Endothelial cell of umbilical vein (primary cell): ENCODE measurements at regions not wholly inside any gene's neighbourhood (a gene's known extent, or its start where the extent isn't known, plus 50 kb on each side); places are given as distances from the start of the nearest gene placed in this dataset.

Experiments
- BruUV-seq: library from RNA; stranded (reverse); fragments of 400-500 nt; replicated peaks from 2 replicates; lab custom pipeline; 2021; lab: Mats Ljungman, UMichigan
- CTCF ChIA-PET: fragments of 300-600, 350-600 bp; sonication (Branson Sonifier 250); formaldehyde crosslinking; loops from one replicate; lab custom pipeline; 2021; ENCODE audit warnings: antibody characterized with exemption, inconsistent platforms; lab: Charles Lee
- POLR2A ChIA-PET: fragments of 300-600, 350-600 bp; sonication (Branson Sonifier 250); formaldehyde crosslinking; loops from one replicate; lab custom pipeline; 2021; ENCODE audit warnings: antibody characterized with exemption, inconsistent platforms; lab: Charles Lee
- DNase-seq: peaks from one replicate; pipeline ENCODE4 v3.0.0-alpha.2; 2011; ENCODE audit warnings: low read depth, low spot score
- FAIRE-seq: peaks from 2 replicates; lab custom pipeline; 2011; peaks lifted over from hg19 to GRCh38; lab: Jason Lieb, UNC
- H2AFZ ChIP-seq: 2 replicates; pipeline ENCODE4 v1.6.0; 2012; ENCODE audit warnings: low read depth, low read length, control low read depth, inconsistent platforms
- H3K27ac ChIP-seq: 2 replicates; pipeline ENCODE4 v1.5.1; 2011; ENCODE audit warnings: low read depth, mild to moderate bottlenecking, control low read depth, low read length, moderate library complexity; ENCODE audit not compliant: insufficient read depth
- H3K27me3 ChIP-seq, 2 experiments: 2 replicates each; pipeline versions ENCODE4 v1.6.0 to v1.6.1; 2011; ENCODE audit warnings: low read length in 2 of 2, mixed read lengths in 1 of 2; ENCODE audit not compliant: control insufficient read depth in 2 of 2, insufficient read depth in 2 of 2
- H3K36me3 ChIP-seq, 2 experiments: 2 replicates in 1 of 2; 3 replicates in 1 of 2; pipeline ENCODE4 v1.5.1; 2011; ENCODE audit warnings: low read length in 2 of 2, mild to moderate bottlenecking in 1 of 2, moderate library complexity in 1 of 2; ENCODE audit not compliant: control insufficient read depth in 2 of 2, insufficient read depth in 2 of 2; ENCODE audit errors: extremely low read depth in 1 of 2
- H3K4me1 ChIP-seq: 3 replicates; pipeline ENCODE4 v1.5.1; 2011; ENCODE audit warnings: mild to moderate bottlenecking, low read length; ENCODE audit not compliant: control insufficient read depth, insufficient read depth; ENCODE audit errors: extremely low read depth
- H3K4me2 ChIP-seq: 2 replicates; pipeline ENCODE4 v1.6.1; 2011; ENCODE audit warnings: low read length, control low read depth, mixed read lengths; ENCODE audit not compliant: insufficient read depth
- H3K4me3 ChIP-seq, 3 experiments: fragments of 200-600 bp in 1 of 3; sonication (generic), shearing (Covaris generic) in 1 of 3; replicated peaks in 1 of 3; 2 replicates each; pipeline ENCODE4 v1.5.1; 2011 to 2016; ENCODE audit warnings: control low read depth in 3 of 3, low read length in 3 of 3, mild to moderate bottlenecking in 2 of 3, inconsistent platforms in 1 of 3, low read depth in 1 of 3, moderate library complexity in 1 of 3; ENCODE audit not compliant: insufficient read depth in 1 of 3
- H3K79me2 ChIP-seq: 2 replicates; pipeline ENCODE4 v1.6.0; 2012; ENCODE audit warnings: low read length, inconsistent platforms; ENCODE audit not compliant: control insufficient read depth, insufficient read depth
- H3K9ac ChIP-seq: replicated peaks from 2 replicates; pipeline ENCODE3; 2011; ENCODE audit warnings: low read length, control low read depth; ENCODE audit not compliant: insufficient read depth; ENCODE audit errors: extremely low read depth
- H3K9me1 ChIP-seq: replicated peaks from 3 replicates; pipeline ENCODE4 v1.6.0; 2011; ENCODE audit warnings: mild to moderate bottlenecking, low read length; ENCODE audit not compliant: control insufficient read depth, insufficient read depth; ENCODE audit errors: extremely low read depth
- H3K9me3 ChIP-seq: replicated peaks from 2 replicates; pipeline ENCODE4 v1.5.1; 2012; ENCODE audit warnings: low read length, inconsistent platforms; ENCODE audit not compliant: control insufficient read depth, insufficient read depth
- H4K20me1 ChIP-seq: replicated peaks from 2 replicates; pipeline ENCODE3; 2011; ENCODE audit warnings: mild to moderate bottlenecking, low read length; ENCODE audit not compliant: control insufficient read depth, insufficient read depth; ENCODE audit errors: extremely low read depth
- EZH2 ChIP-seq: IDR thresholded peaks from 2 replicates; pipeline ENCODE4 v1.6.1; 2012; ENCODE audit warnings: borderline replicate concordance, low read depth, mild to moderate bottlenecking, moderate library complexity, low read length, inconsistent platforms; ENCODE audit not compliant: severe bottlenecking
- FOS ChIP-seq: IDR thresholded peaks from 2 replicates; pipeline ENCODE4 v1.6.1; 2011; ENCODE audit warnings: mild to moderate bottlenecking, low read length, moderate library complexity, borderline replicate concordance; ENCODE audit not compliant: insufficient read depth
- JUN ChIP-seq: IDR thresholded peaks from 2 replicates; pipeline ENCODE4 v1.6.1; 2011; ENCODE audit warnings: borderline replicate concordance, low read depth; ENCODE audit not compliant: insufficient read length, insufficient read depth
- MYC ChIP-seq: IDR thresholded peaks from one replicate; pipeline ENCODE4 v1.6.1; 2011; ENCODE audit warnings: mild to moderate bottlenecking, low read depth, low read length
- POLR2A ChIP-seq: IDR thresholded peaks from 2 replicates; pipeline ENCODE4 v1.6.1; 2012; ENCODE audit warnings: low read depth, mild to moderate bottlenecking, control low read depth, low read length
- POLR2AphosphoS5 ChIP-seq: IDR thresholded peaks from 2 replicates; pipeline ENCODE4 v1.6.1; 2012; ENCODE audit warnings: low read depth, mild to moderate bottlenecking, control low read depth, low read length, moderate library complexity; ENCODE audit not compliant: insufficient read depth
- dilution Hi-C: fragments of 300-500 bp; cut with MboI; formaldehyde crosslinking; loops from one replicate; pipeline ENCODE4 v1.15.0; 2019; ENCODE audit warnings: low sequenced_read_pairs; ENCODE audit not compliant: extremely low pct_ligation_motif_present
- intact Hi-C: fragments of 100-400 bp; cut with micrococcal nuclease; formaldehyde crosslinking; loops from one replicate; pipeline ENCODE4 v1.10.0; 2022
- TF ChIP-seq, protein P1 (sequence below): IDR thresholded peaks from 2 replicates; pipeline ENCODE4 v1.6.1; 2011; ENCODE audit not compliant: insufficient read depth, insufficient read length
- TF ChIP-seq, protein P2 (sequence below), 2 donors: IDR thresholded peaks; 1 replicate in 1 of 2; 2 replicates in 1 of 2; pipeline ENCODE4 v1.5.1; 2011; ENCODE audit warnings: low read length in 2 of 2, mild to moderate bottlenecking in 2 of 2, moderate library complexity in 2 of 2, control low read depth in 1 of 2, inconsistent platforms in 1 of 2, low read depth in 1 of 2; ENCODE audit not compliant: insufficient read depth in 1 of 2; ENCODE audit errors: extremely low read depth in 1 of 2

DNA sequence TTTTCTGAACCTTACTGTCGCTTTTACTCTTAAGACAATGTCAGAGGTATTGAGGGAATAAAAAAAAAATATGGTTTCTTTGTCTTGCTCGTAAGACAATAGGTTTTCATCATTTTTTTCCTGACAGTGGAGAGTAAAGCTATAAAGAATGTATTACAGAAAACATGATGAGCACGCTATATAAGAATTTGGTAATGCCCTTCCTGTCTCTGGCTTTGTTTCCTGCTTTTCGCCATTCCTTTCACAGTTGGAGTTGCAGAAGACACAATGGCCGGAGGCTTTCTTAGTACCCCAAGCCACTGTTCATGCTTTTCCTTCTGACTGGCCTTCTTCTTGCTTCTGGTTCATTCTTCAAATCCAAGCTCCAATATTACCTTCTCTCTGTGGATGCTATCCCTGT lies 101.0 kb upstream of the DACH1 start:
- Histone ChIP-seq H3K4me2 (peak overlapping the region; percentile 65), H3K79me2 (no peaks in the 10 kb centered on the region), H4K20me1 (no peaks in the 10 kb centered on the region), H2AFZ (peak overlapping the region; percentile 98), H3K27ac (peak overlapping the region; percentile 51), H3K9ac (peak overlapping the region; percentile 56), H3K27me3 (no peaks in the 10 kb centered on the region), H3K36me3 (no peaks in the 10 kb centered on the region), H3K4me1 (peaks cover 15% of the 10 kb centered on the region), H3K4me3 (no peak overlapping the region), H3K9me1 (no peaks in the 10 kb centered on the region), H3K9me3 (no peaks in the 10 kb centered on the region)
- intact Hi-C loops = no loop called here
- peak; percentile 26 for FAIRE-seq
- no TSS peak for BruUV-seq
- CTCF ChIA-PET = interaction anchor here (1.0 to 1.5 kb wide), 3 partner anchors 11 to 727 kb away, joined by 4 to 7 read pairs (median 5); no protein-coding TSS in a partner anchor
- DNase-seq = peak; percentile 63
- POLR2A ChIA-PET = no interaction called here
- dilution Hi-C loops = no loop called here
- TF ChIP-seq POLR2AphosphoS5 (no peak), JUN (peak; percentile 18)

DNA sequence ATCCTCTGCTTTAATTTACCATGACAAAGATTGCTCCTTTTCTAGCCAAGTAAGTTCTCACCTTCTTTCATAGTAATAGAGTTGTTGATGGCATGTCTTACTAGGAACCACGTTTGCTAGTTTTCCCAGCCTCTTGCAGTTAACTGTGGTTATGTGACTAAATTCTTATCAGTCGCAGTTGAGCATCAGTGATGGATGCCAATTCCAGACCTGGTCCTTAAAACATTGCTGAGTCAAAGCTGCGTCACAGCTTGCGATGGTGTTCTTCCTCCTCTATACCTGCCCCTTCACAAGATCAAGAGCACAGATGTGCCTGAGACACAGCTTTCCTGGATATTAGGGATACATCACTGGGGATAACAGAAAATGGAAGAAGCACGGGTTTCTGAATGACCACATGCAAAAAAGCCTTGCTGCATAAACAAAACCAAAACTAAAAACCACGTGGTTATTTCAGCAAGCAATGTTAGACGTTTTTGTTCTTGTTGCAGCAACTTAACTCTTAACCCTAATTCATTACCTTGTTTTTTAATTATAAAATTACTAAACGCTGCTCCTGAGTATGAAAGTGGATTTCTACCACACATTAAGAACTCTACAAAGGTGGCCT lies 97.6 kb upstream of the DACH1 start:
- intact Hi-C loops (no loop called here), dilution Hi-C loops (no loop called here)
- ChIA-PET CTCF (interaction anchor here (0.9 kb wide), 1 partner anchor 15 kb away, joined by 4 read pairs; no protein-coding TSS in a partner anchor), POLR2A (no interaction called here)
- Histone ChIP-seq H3K79me2 (no peaks in the 10 kb centered on the region), H2AFZ (no peak overlapping the region), H3K36me3 (no peaks in the 10 kb centered on the region), H3K4me1 (peaks cover 15% of the 10 kb centered on the region), H3K27ac (no peak overlapping the region), H3K9me1 (no peaks in the 10 kb centered on the region), H3K27me3 (no peaks in the 10 kb centered on the region), H3K4me2 (no peak overlapping the region), H3K4me3 (no peak overlapping the region), H3K9ac (no peak overlapping the region), H3K9me3 (no peaks in the 10 kb centered on the region), H4K20me1 (no peaks in the 10 kb centered on the region)
- TF ChIP-seq JUN (no peak), FOS (no peak), EZH2 (no peak), MYC (no peak), POLR2AphosphoS5 (no peak), POLR2A (no peak)
- TF ChIP-seq, protein P1, sequence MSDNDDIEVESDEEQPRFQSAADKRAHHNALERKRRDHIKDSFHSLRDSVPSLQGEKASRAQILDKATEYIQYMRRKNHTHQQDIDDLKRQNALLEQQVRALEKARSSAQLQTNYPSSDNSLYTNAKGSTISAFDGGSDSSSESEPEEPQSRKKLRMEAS = no peak
- TF ChIP-seq, protein P2, sequence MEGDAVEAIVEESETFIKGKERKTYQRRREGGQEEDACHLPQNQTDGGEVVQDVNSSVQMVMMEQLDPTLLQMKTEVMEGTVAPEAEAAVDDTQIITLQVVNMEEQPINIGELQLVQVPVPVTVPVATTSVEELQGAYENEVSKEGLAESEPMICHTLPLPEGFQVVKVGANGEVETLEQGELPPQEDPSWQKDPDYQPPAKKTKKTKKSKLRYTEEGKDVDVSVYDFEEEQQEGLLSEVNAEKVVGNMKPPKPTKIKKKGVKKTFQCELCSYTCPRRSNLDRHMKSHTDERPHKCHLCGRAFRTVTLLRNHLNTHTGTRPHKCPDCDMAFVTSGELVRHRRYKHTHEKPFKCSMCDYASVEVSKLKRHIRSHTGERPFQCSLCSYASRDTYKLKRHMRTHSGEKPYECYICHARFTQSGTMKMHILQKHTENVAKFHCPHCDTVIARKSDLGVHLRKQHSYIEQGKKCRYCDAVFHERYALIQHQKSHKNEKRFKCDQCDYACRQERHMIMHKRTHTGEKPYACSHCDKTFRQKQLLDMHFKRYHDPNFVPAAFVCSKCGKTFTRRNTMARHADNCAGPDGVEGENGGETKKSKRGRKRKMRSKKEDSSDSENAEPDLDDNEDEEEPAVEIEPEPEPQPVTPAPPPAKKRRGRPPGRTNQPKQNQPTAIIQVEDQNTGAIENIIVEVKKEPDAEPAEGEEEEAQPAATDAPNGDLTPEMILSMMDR (IDR thresholded peaks at IDR 0.05; ENCODE audit: extremely low read depth in 1 of 2, insufficient read depth in 1 of 2, low read depth in 1 of 2, low read length in 2 of 2) = no peak
- no TSS peak for BruUV-seq
- FAIRE-seq = no peak
- no peak for DNase-seq
